ENCODE measurements at regions not wholly inside any gene's neighbourhood (a gene's known extent, or its start where the extent isn't known, plus 50 kb on each side); places are given as distances from the start of the nearest gene placed in this dataset.

- no peaks in the 10 kb centered on the region for H3K79me2 ChIP-seq (ENCODE audit: insufficient read depth, low read length)
- no peak overlapping the region for H3K4me2 ChIP-seq (ENCODE audit: low read length)
- H3K27me3 ChIP-seq (ENCODE audit: insufficient read depth, low read length) = no peaks in the 10 kb centered on the region; the same call in 1 of the 2 replicates
- no peak overlapping the region for H3K4me3 ChIP-seq (ENCODE audit: low read depth, low read length, poor library complexity, severe bottlenecking)
- H4K20me1 ChIP-seq (ENCODE audit: insufficient read depth, low read length) = no peaks in the 10 kb centered on the region
- H3K9me2 ChIP-seq (ENCODE audit: low read depth, low read length) = no peaks in the 10 kb centered on the region
- H3K36me3 ChIP-seq (ENCODE audit: insufficient read depth, low read length) = no peaks in the 10 kb centered on the region
- H3K27ac ChIP-seq (ENCODE audit: low read depth, low read length, poor library complexity, severe bottlenecking) = no peak overlapping the region
- no peak overlapping the region for H2AFZ ChIP-seq (ENCODE audit: low read length)
- TF ChIP-seq, protein P1, sequence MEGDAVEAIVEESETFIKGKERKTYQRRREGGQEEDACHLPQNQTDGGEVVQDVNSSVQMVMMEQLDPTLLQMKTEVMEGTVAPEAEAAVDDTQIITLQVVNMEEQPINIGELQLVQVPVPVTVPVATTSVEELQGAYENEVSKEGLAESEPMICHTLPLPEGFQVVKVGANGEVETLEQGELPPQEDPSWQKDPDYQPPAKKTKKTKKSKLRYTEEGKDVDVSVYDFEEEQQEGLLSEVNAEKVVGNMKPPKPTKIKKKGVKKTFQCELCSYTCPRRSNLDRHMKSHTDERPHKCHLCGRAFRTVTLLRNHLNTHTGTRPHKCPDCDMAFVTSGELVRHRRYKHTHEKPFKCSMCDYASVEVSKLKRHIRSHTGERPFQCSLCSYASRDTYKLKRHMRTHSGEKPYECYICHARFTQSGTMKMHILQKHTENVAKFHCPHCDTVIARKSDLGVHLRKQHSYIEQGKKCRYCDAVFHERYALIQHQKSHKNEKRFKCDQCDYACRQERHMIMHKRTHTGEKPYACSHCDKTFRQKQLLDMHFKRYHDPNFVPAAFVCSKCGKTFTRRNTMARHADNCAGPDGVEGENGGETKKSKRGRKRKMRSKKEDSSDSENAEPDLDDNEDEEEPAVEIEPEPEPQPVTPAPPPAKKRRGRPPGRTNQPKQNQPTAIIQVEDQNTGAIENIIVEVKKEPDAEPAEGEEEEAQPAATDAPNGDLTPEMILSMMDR (IDR thresholded peaks at IDR 0.05; ENCODE audit: low read length) = no peak
- TF ChIP-seq EZH2 (IDR thresholded peaks at IDR 0.05; ENCODE audit: borderline replicate concordance, low read length) = no peak
- H3K9ac ChIP-seq (ENCODE audit: low read length) = no peak overlapping the region
- no peaks in the 10 kb centered on the region for H3F3A ChIP-seq (ENCODE audit: insufficient read depth, low read length)
- no peaks in the 10 kb centered on the region for H3K9me3 ChIP-seq (ENCODE audit: low read length)
- H3K4me1 ChIP-seq (ENCODE audit: insufficient read depth, low read length, severe bottlenecking) = no peaks in the 10 kb centered on the region
Observed at GRCh38 chr11:116137753-116138152, 633.5 kb upstream of the CADM1 start.

- no peaks in the 10 kb centered on the region for H3K9me3 ChIP-seq (ENCODE audit: low read length)
- no peaks in the 10 kb centered on the region for H3K36me3 ChIP-seq (ENCODE audit: insufficient read depth, low read length)
- no peaks in the 10 kb centered on the region; the same call in 1 of the 2 replicates for H3K27me3 ChIP-seq (ENCODE audit: insufficient read depth, low read length)
- H3K79me2 ChIP-seq (ENCODE audit: insufficient read depth, low read length) = no peaks in the 10 kb centered on the region
- no peak overlapping the region for H3K4me3 ChIP-seq (ENCODE audit: low read depth, low read length, poor library complexity, severe bottlenecking)
- no peak overlapping the region for H3K9ac ChIP-seq (ENCODE audit: low read length)
- no peaks in the 10 kb centered on the region for H3F3A ChIP-seq (ENCODE audit: insufficient read depth, low read length)
- TF ChIP-seq EZH2 (IDR thresholded peaks at IDR 0.05; ENCODE audit: borderline replicate concordance, low read length) = no peak
- TF ChIP-seq, protein P1 (IDR thresholded peaks at IDR 0.05; ENCODE audit: low read length) = no peak
- no peaks in the 10 kb centered on the region for H3K9me2 ChIP-seq (ENCODE audit: low read depth, low read length)
- H3K27ac ChIP-seq (ENCODE audit: low read depth, low read length, poor library complexity, severe bottlenecking) = no peak overlapping the region
- H2AFZ ChIP-seq (ENCODE audit: low read length) = no peak overlapping the region
- H3K4me2 ChIP-seq (ENCODE audit: low read length) = no peak overlapping the region
- no peaks in the 10 kb centered on the region for H4K20me1 ChIP-seq (ENCODE audit: insufficient read depth, low read length)
- H3K4me1 ChIP-seq (ENCODE audit: insufficient read depth, low read length, severe bottlenecking) = no peaks in the 10 kb centered on the region
Observed at GRCh38 chr11:116136987-116137674, 632.9 kb upstream of the CADM1 start.

GRCh38 chr11:116135891-116136290 lies 631.7 kb upstream of the CADM1 start:
- H3K4me3 ChIP-seq (ENCODE audit: low read depth, low read length, poor library complexity, severe bottlenecking) = no peak overlapping the region
- TF ChIP-seq, protein P1 (IDR thresholded peaks at IDR 0.05; ENCODE audit: low read length) = no peak
- no peak for TF ChIP-seq EZH2 (IDR thresholded peaks at IDR 0.05; ENCODE audit: borderline replicate concordance, low read length)
- H3K4me1 ChIP-seq (ENCODE audit: insufficient read depth, low read length, severe bottlenecking) = no peaks in the 10 kb centered on the region
- no peaks in the 10 kb centered on the region for H3K9me3 ChIP-seq (ENCODE audit: low read length)
- no peak overlapping the region for H3K4me2 ChIP-seq (ENCODE audit: low read length)
- H2AFZ ChIP-seq (ENCODE audit: low read length) = no peak overlapping the region
- no peaks in the 10 kb centered on the region for H3K9me2 ChIP-seq (ENCODE audit: low read depth, low read length)
- H4K20me1 ChIP-seq (ENCODE audit: insufficient read depth, low read length) = no peaks in the 10 kb centered on the region
- H3K79me2 ChIP-seq (ENCODE audit: insufficient read depth, low read length) = no peaks in the 10 kb centered on the region
- H3K36me3 ChIP-seq (ENCODE audit: insufficient read depth, low read length) = no peaks in the 10 kb centered on the region
- no peak overlapping the region for H3K27ac ChIP-seq (ENCODE audit: low read depth, low read length, poor library complexity, severe bottlenecking)
- H3K9ac ChIP-seq (ENCODE audit: low read length) = no peak overlapping the region
- no peaks in the 10 kb centered on the region for H3F3A ChIP-seq (ENCODE audit: insufficient read depth, low read length)
- no peaks in the 10 kb centered on the region; the same call in 1 of the 2 replicates for H3K27me3 ChIP-seq (ENCODE audit: insufficient read depth, low read length)

Measured in OCI-LY1 (cell line).